DND-41 (cell line): ENCODE measurements at regions not wholly inside any gene's neighbourhood (a gene's known extent, or its start where the extent isn't known, plus 50 kb on each side); places are given as distances from the start of the nearest gene placed in this dataset.

Experiments
- ATAC-seq: fragments of 200-7000 bp; cut with Tn5 transposase; 3 replicates; pipeline ENCODE4 v1.9.1; 2021; ENCODE audit warnings: low read depth; ENCODE audit not compliant: insufficient read depth
- DNase-seq: peaks from one replicate; pipeline ENCODE4 v3.0.0-alpha.2; 2020
- H2AFZ ChIP-seq: 2 replicates; pipeline ENCODE4 v1.6.0; 2012; ENCODE audit warnings: low read depth, low read length
- H3K27ac ChIP-seq: 2 replicates; pipeline ENCODE4 v1.5.1; 2012; ENCODE audit warnings: low read length, inconsistent platforms
- H3K27me3 ChIP-seq: fragments of 200-600 bp; sonication (generic); 2 replicates; pipeline ENCODE4 v1.6.0; 2012; ENCODE audit warnings: low read length, mild to moderate bottlenecking, inconsistent platforms; ENCODE audit not compliant: insufficient read depth, poor library complexity
- H3K36me3 ChIP-seq: 2 replicates; pipeline ENCODE4 v1.5.1; 2012; ENCODE audit warnings: low read length, inconsistent platforms; ENCODE audit not compliant: insufficient read depth
- H3K4me1 ChIP-seq: 2 replicates; pipeline ENCODE4 v1.5.1; 2012; ENCODE audit warnings: mild to moderate bottlenecking, low read length; ENCODE audit not compliant: insufficient read depth
- H3K4me2 ChIP-seq: 2 replicates; pipeline ENCODE4 v1.6.0; 2012; ENCODE audit warnings: mild to moderate bottlenecking, moderate library complexity, low read length, inconsistent platforms; ENCODE audit not compliant: insufficient read depth
- H3K4me3 ChIP-seq, 2 experiments: fragments of 200-600 bp in 1 of 2; shearing (Covaris generic) in 1 of 2; 2 replicates each; pipeline ENCODE4 v1.5.1; 2012 to 2016; ENCODE audit warnings: inconsistent platforms in 2 of 2, low read length in 2 of 2, mild to moderate bottlenecking in 2 of 2, low read depth in 1 of 2, moderate library complexity in 1 of 2
- H3K79me2 ChIP-seq: 2 replicates; pipeline ENCODE4 v1.6.0; 2012; ENCODE audit warnings: low read length, inconsistent platforms; ENCODE audit not compliant: insufficient read depth
- H3K9ac ChIP-seq: 2 replicates; pipeline ENCODE4 v1.6.0; 2012; ENCODE audit warnings: low read depth, mild to moderate bottlenecking, inconsistent platforms, low read length, moderate library complexity
- H3K9me3 ChIP-seq: 2 replicates; pipeline ENCODE4 v1.5.1; 2012; ENCODE audit warnings: low read length, moderate library complexity, mild to moderate bottlenecking, inconsistent platforms; ENCODE audit not compliant: insufficient read depth, severe bottlenecking
- H4K20me1 ChIP-seq: 2 replicates; pipeline ENCODE4 v1.6.0; 2012; ENCODE audit warnings: low read length; ENCODE audit not compliant: insufficient read depth
- CTCF ChIP-seq: IDR thresholded peaks from 2 replicates; pipeline ENCODE4 v1.5.1; 2012; ENCODE audit warnings: borderline replicate concordance, low read length, moderate library complexity, mild to moderate bottlenecking; ENCODE audit not compliant: poor library complexity, severe bottlenecking; ENCODE audit errors: extremely low read depth
- EZH2 ChIP-seq: IDR thresholded peaks from 3 replicates; pipeline ENCODE4 v1.6.1; 2012; ENCODE audit warnings: borderline replicate concordance, low read depth, mild to moderate bottlenecking, moderate library complexity, low read length, inconsistent platforms; ENCODE audit not compliant: severe bottlenecking

GRCh38 chr10:78919181-78919966 lies 149.4 kb upstream of the ZMIZ1 start:
- no peak for ATAC-seq
- no peak overlapping the region for H3K4me2 ChIP-seq
- no peaks in the 10 kb centered on the region for H3K36me3 ChIP-seq

GRCh38 chr10:78920011-78920410 lies 148.8 kb upstream of the ZMIZ1 start:
- no peak overlapping the region for H3K9ac ChIP-seq
- no peak for ATAC-seq
- no peaks in the 10 kb centered on the region for H3K9me3 ChIP-seq
- no peak for TF ChIP-seq EZH2
- TF ChIP-seq CTCF: no peak
- DNase-seq: no peak
- H3K27me3 ChIP-seq: peaks cover 11% of the 10 kb centered on the region
- no peak overlapping the region for H3K4me3 ChIP-seq
- peaks cover 7% of the 10 kb centered on the region; the same call in 1 of the 2 replicates for H4K20me1 ChIP-seq
- no peak overlapping the region for H3K27ac ChIP-seq
- no peak overlapping the region for H3K4me2 ChIP-seq
- no peaks in the 10 kb centered on the region for H3K79me2 ChIP-seq
- no peaks in the 10 kb centered on the region for H3K36me3 ChIP-seq
- no peaks in the 10 kb centered on the region for H3K4me1 ChIP-seq
- no peak overlapping the region for H2AFZ ChIP-seq

More at GRCh38 chr10:78919181-78919966, 149.4 kb upstream of the ZMIZ1 start:
- H4K20me1 ChIP-seq: peaks cover 7% of the 10 kb centered on the region; the same call in 1 of the 2 replicates
- H3K27ac ChIP-seq: no peak overlapping the region
- no peak overlapping the region for H2AFZ ChIP-seq
- H3K4me3 ChIP-seq: no peak overlapping the region
- DNase-seq: no peak
- no peaks in the 10 kb centered on the region for H3K4me1 ChIP-seq
- no peak overlapping the region for H3K9ac ChIP-seq
- H3K9me3 ChIP-seq: no peaks in the 10 kb centered on the region
- peaks cover 11% of the 10 kb centered on the region for H3K27me3 ChIP-seq
- no peaks in the 10 kb centered on the region for H3K79me2 ChIP-seq
- TF ChIP-seq EZH2: no peak
- no peak for TF ChIP-seq CTCF

GRCh38 chr10:78921895-78922294 lies 146.9 kb upstream of the ZMIZ1 start:
- H3K4me1 ChIP-seq: no peaks in the 10 kb centered on the region
- H3K79me2 ChIP-seq: no peaks in the 10 kb centered on the region
- no peak for DNase-seq
- H2AFZ ChIP-seq: no peak overlapping the region
- no peak for TF ChIP-seq CTCF
- no peak for TF ChIP-seq EZH2
- H3K4me2 ChIP-seq: no peak overlapping the region
- H4K20me1 ChIP-seq: peaks cover 7% of the 10 kb centered on the region; the same call in 1 of the 2 replicates
- no peak overlapping the region for H3K4me3 ChIP-seq
- H3K9me3 ChIP-seq: no peaks in the 10 kb centered on the region
- no peaks in the 10 kb centered on the region for H3K36me3 ChIP-seq
- no peak overlapping the region for H3K9ac ChIP-seq
- peaks cover 11% of the 10 kb centered on the region for H3K27me3 ChIP-seq
- no peak overlapping the region for H3K27ac ChIP-seq
- ATAC-seq: no peak
